Stimulated activated CD4-positive, alpha-beta T cell treated with anti-CD3 and anti-CD28 coated beads, Interleukin-1b, Interleukin-23, amount 100 ng/mL, for 4 hours (primary cell): ENCODE measurements at regions not wholly inside any gene's neighbourhood (a gene's known extent, or its start where the extent isn't known, plus 50 kb on each side); places are given as distances from the start of the nearest gene placed in this dataset.

Source experiments
- DNase-seq, 2 donors: peaks; one replicate each; pipeline ENCODE4 v3.0.0-alpha.2; 2020; ENCODE audit warnings: low read depth in 2 of 2

- DNase-seq: no peak
Observed at GRCh38 chr16:48897698-48898205, 287.8 kb upstream of the N4BP1 start.

DNA sequence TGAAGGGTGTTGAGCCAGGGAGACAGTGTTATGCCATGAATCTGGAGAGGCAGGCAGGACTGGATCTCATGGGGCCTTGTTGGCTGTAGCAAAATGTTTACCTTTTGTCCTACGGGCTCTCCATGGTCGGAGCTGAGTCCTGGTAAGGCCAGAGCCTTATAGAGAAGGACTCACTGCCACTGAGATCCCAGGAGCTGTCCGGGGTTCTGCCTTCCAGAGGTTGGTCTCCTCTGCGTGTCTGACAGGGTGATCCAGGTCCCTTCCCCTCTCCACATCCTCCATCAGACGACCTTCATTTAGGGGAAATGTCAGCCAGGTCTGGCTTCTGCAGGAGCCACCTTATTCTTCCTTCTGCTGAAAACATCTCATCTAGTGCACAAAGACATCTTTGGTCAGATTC is 285.2 kb upstream of the N4BP1 start:
- DNase-seq: no peak

DNA sequence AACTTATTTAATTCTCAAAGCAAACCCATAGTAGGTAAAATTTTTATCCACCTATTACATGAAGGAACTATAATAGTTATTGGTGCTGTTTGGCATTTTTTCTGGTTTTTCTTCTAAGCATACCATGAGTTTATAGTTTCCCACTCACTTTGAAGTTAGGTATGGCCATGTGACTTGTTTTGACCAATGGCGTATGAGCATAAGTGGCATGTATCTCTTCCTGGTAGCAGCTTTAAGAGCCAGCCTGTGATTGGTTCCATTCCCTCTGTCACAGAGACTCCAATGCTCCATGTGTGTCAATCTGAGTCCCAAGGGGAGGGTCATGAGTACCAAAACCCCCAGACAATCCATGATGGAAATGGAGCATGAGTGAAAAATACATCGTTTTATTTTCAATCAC is 282.9 kb upstream of the N4BP1 start:
- DNase-seq: no peak

DNA sequence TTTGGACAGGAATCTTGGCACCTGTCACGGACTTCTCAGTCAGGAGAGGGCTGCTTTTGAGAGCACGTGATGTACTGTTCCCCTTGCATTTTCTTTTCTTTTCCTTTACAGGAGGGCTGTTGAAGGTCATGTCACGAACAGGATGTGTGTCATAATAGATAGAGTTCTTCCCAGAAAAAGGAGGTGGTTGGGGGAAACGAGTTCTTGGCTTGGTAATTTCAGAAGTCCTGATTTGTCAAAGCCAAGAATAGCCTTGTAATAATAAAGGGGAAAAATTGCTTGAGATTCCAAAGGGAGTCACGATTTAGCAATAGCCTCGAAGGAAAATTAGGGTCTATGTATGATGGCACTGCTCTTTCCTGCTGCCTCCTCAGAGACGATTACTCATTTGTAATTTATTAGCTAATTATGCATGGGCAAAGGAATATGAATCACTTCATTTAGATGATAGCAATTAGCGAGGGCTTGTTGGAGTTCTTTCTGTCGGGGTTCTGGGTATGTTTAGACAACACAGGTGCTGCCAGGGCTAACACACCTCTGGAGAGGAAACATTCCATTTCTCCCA is 277.7 kb upstream of the N4BP1 start:
- DNase-seq: no peak

GRCh38 chr16:48885471-48885870 is 275.5 kb upstream of the N4BP1 start:
- no peak for DNase-seq

- no peak for DNase-seq
Observed at GRCh38 chr16:48881272-48881671, 271.3 kb upstream of the N4BP1 start.

- DNase-seq: no peak
Observed at GRCh38 chr16:48879223-48880122, 269.5 kb upstream of the N4BP1 start.

DNA sequence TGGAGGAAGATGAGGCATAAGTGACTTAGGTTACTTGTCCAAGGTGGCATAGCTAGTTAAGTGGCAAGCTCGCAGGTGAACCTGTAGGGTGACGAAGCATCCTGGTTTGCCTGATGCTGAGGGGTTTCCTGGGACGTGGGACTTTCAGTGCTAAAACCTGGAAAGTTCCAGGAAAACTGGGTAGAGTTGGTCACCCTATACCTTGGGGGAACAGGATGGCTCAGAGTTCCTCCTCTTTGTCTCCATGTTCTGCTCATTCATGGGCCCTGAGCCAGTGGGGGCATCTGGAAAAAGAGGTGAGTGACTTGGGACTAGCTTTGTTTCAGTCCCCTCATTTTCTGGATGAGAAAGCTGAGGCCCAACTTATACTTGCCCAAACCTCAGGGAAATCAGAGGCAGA is 268.0 kb upstream of the N4BP1 start:
- DNase-seq: no peak

- no peak for DNase-seq
Observed at GRCh38 chr16:48870141-48870540, 260.2 kb upstream of the N4BP1 start.

DNA sequence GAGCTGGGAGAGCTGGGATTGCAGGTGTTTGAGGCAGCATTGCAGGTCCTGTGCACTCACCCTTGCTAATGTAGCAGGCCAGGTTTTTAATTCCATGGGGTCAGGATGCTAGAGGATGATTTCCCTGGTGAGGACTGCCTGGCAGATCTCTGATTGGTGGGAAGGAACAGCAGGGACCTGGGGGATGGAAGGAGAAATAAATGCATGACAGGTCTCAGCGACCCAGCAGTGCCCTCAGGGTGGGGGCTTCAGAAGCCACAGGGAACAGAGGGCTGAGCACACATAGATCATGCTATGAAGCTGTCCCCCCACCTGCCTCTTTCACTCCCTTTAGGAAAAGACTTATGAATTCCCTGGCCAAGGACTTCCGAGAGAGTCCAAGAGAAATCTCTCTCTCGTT is 255.5 kb upstream of the N4BP1 start:
- DNase-seq: no peak

GRCh38 chr16:48864055-48864454 is 254.1 kb upstream of the N4BP1 start:
- DNase-seq: no peak

DNA sequence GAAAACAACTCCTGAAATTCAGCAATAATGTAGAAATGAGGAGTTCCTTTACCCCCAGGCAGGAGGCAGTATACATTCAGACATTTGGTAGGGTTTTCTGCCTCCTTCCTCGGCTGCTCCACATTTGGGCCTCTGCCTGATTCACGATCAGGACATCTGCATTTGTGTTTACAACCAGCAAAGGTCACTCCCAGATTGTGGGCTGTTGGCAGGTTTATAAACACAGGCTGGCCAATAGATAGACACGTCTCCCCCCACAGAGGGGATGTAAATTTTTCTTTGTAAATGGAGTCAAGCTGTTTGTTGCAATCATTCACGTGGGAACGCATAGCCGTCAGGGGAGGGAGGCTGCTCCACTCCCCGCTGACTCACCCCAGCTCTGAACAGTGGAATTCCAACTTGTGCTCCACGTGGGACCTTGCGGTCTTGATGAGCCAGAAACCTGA is 252.1 kb upstream of the N4BP1 start:
- DNase-seq: no peak

DNA sequence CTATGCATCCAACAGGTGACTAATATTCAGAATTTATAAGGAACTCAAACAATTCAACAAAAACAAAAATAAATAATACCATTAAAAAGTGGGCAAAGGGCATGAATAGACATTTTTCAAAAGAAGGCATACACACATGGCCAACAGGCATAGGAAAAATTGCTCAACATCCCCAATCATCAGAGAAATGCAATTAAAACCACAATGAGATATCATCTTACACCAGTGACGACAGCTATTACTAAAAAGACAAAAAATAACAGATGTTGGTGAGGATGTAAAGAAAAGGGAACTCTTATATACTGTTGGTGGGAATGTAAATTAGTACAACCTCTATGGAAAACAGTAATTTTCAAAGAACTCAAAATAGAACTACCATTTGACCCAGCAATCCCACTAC is 250.4 kb upstream of the N4BP1 start:
- DNase-seq: no peak

- DNase-seq: no peak
Observed at GRCh38 chr16:48852951-48853350, 243.0 kb upstream of the N4BP1 start.

DNA sequence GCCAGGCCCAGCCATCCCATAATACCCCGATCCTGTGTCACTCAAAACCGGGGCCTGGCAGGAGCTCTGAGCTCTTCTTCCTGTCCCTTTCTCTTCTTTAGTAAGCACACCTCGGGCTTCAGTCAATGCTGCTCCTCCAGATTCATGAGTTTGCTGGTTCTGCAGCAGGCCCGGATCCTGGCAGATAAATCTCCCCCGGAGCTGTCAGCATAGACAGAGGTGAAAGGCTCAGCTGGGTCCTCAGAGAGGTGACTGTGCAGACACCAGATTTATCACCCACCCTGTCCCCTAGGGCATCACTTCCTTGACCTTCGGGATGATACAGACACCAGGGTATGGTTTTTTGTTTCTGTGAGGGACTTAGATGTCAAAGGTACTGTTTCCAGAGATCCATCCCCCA is 242.5 kb upstream of the N4BP1 start:
- DNase-seq: no peak

DNA sequence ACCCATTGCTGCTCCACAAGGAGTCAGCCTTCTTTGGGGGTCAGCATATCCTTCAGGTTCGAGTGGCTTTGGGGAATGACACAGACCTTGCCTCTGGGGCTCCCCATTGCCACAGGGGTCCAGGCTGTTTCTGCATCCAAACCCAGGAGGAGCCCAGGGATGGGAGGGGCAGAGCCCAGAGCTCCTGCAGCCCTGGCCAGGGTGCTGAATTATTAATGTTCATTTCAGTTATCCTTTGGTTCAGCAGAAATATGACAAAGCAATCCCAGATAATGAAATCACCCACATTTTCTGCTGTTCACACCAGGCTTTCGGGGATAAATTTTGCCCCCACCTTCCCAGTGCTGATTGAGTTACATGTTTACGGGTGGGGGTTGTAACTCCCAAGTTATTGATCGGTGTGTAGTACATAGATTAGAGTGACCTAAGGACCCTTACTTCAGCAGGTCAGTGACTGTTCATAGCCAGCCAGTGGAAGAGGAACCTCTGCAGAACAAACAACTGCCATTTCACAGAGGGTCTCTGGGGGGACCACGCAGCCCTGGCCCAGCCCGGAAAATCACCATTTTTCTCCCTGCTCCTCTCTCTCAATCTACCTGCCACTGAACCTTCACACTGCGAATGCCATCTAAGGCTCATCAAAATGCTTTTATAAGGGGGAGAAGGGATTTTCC is 240.3 kb upstream of the N4BP1 start:
- DNase-seq: no peak

- no peak for DNase-seq
Observed at GRCh38 chr16:48846277-48846676, 236.3 kb upstream of the N4BP1 start.

DNA sequence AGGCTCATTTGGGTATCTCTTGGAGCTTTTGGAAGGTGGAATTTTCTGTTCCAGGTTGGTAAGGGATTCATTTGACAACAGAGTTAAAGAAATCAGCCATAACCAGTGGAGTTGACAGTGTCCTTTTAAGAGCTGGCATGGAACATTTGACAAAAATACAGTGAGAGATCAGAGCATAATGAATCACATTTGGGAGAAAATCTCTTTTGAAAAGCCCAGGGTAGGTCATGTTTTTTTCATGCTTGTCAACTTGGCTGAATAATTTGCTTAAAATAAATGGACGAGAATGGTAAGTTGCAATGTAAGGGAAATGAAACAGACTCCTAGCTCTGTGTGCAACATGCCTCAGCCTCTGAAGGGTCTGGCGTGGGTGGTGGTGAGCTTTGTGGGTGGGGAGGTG is 235.3 kb upstream of the N4BP1 start:
- DNase-seq: no peak

DNA sequence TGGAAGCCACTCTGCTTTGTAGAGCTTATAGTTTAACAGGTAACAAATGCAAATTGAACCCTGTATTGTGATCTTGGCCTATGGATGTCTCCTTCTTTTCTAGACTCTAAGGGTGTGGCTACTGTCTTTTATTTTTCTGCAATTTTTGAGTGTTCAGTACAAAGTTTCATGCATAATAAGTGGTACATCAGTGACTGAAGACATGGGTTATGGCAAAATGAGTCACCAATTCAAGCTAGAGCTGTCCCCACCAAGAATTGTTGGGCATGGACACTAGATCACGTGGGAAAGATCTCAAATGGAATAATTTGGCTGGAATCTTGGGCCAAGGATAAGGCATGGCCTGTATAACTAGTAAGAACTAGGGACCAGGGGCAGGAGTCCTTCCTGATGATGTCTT is 228.4 kb upstream of the N4BP1 start:
- no peak for DNase-seq

DNA sequence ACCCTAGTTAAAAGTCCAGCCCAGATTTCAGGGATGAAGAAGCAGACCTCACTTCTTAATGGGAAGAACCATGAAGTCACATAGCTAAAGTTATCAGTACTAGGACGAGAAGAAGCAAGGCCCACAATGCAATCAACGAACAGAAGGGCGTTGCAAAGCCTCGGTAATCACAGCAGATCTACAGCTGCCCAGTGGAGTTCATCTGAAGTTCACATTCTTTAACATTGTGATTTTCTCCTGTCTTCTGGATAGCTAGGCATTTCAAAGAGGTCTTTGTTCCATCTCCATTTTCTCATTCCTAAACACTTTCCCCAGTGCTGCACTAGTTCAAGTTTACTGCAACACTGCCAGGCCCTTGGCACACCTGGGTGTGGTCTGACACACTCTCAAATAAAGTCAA is 226.7 kb upstream of the N4BP1 start:
- DNase-seq: no peak

- no peak for DNase-seq
Observed at GRCh38 chr16:48836067-48836466, 226.1 kb upstream of the N4BP1 start.

DNA sequence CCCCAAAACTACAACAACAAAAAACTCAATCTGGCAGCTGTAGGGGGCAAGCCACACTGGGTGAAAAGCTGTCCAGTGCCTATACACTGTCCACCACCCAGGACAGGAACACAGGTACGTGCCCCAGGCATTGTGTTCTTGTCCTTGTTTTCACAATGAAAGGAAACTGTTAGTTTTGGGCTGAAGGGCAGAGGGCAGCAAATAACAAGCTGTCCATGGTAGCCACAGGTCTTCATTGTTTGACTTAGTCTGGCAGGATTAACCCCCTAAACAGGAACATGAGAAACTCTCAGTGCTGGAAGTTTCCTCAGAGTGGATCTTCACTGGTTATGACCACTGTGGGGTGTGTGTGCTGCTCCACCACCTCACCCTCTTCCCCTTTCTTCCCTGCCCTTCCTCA is 224.6 kb upstream of the N4BP1 start:
- DNase-seq: no peak

DNA sequence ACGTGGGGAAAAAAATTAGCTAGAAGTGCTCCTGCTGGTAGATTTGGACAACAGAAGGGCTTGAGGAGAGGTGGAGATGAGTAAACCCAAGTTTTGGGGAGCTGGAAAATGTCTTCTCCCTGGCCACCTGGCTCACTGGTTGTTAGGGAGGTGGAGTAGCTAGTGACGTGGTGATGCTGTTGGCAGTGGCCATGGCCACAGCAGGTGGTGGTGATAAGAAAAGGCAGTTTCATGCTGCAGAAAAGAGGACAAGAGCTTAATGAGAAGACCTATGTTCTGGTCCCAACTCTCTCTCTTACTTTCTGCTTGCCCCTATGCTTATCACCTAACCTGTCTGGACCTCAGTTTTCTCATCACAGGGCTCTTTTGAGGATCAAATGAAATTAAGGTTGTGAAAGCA is 223.5 kb upstream of the N4BP1 start:
- DNase-seq: no peak
